Spleen (tissue), 11 donors: ENCODE measurements at regions not wholly inside any gene's neighbourhood (a gene's known extent, or its start where the extent isn't known, plus 50 kb on each side); places are given as distances from the start of the nearest gene placed in this dataset.
"Not testable (repeated sequence)": the region's sequence is repeated elsewhere in the genome, so short reads cannot be mapped to it uniquely, and the experiment has no call there.

Source experiments
- DNase-seq: peaks from one replicate; pipeline ENCODE4 v3.0.0-alpha.2; 2020
- H3K27ac ChIP-seq, 8 donors: fragments of 200-600 bp; sonication (generic) in 7 of 8; 1 replicate in 4 of 8; 2 replicates in 4 of 8; pipeline versions ENCODE4 v1.5.0 to v1.8.0; 2016 to 2021; ENCODE audit warnings: inconsistent platforms in 4 of 8, mild to moderate bottlenecking in 4 of 8, moderate library complexity in 1 of 8
- H3K27me3 ChIP-seq, 7 donors: fragments of 200-600 bp; sonication (generic) in 6 of 7; replicated peaks in 1 of 7; 1 replicate in 4 of 7; 2 replicates in 3 of 7; pipeline versions ENCODE4 v1.5.0 to v1.8.0; 2016 to 2021; ENCODE audit warnings: inconsistent platforms in 3 of 7, mild to moderate bottlenecking in 1 of 7
- H3K36me3 ChIP-seq, 6 donors: fragments of 200-600 bp; sonication (generic) in 5 of 6; 1 replicate in 4 of 6; 2 replicates in 2 of 6; pipeline versions ENCODE4 v1.5.0 to v1.8.0; 2016 to 2021; ENCODE audit warnings: inconsistent platforms in 2 of 6
- H3K4me1 ChIP-seq, 6 donors: fragments of 200-600 bp; sonication (generic) in 5 of 6; 1 replicate in 3 of 6; 2 replicates in 3 of 6; pipeline versions ENCODE4 v1.5.0 to v1.8.0; 2016 to 2021; ENCODE audit warnings: inconsistent platforms in 3 of 6
- H3K4me3 ChIP-seq, 8 donors: fragments of 200-600 bp; sonication (generic) in 7 of 8; 1 replicate in 4 of 8; 2 replicates in 4 of 8; pipeline versions ENCODE4 v1.5.0 to v1.8.0; 2016 to 2021; ENCODE audit warnings: inconsistent platforms in 4 of 8, mild to moderate bottlenecking in 4 of 8, moderate library complexity in 2 of 8
- H3K9me3 ChIP-seq, 8 donors: fragments of 200-600 bp; sonication (generic) in 7 of 8; 1 replicate in 4 of 8; 2 replicates in 4 of 8; pipeline versions ENCODE4 v1.5.0 to v1.8.0; 2016 to 2021; ENCODE audit warnings: inconsistent platforms in 4 of 8
- POLR2A ChIP-seq, 3 donors: fragments of 450-650 bp; IDR thresholded peaks; one replicate each; pipeline ENCODE4 v1.5.1; 2017; ENCODE audit warnings: antibody characterized with exemption in 3 of 3, mild to moderate bottlenecking in 1 of 3
- POLR2AphosphoS5 ChIP-seq, 3 donors: sonication (generic); formaldehyde crosslinking; IDR thresholded peaks; one replicate each; pipeline ENCODE4 v1.5.1; 2017; ENCODE audit warnings: antibody characterized with exemption in 3 of 3
- WGBS, 5 donors: extraction: QIAGEN DNeasy Blood & Tissue Kit in 3 of 5; methylation state at CpG; one replicate each; pipeline versions ENCODE4 v1.1.5 to v1.1.7; 2013 to 2018; 5-methylcytosine and 5-hydroxymethylcytosine counted together
- intact Hi-C: fragments of 100-400 bp; cut with DNase I; formaldehyde crosslinking; loops from one replicate; pipeline ENCODE4 v1.15.0; 2023; ENCODE audit warnings: low total_unique reads
- TF ChIP-seq, protein P1 (sequence below), 11 experiments: fragments of 200-600 bp in 7 of 11; fragments of 450-650 bp in 4 of 11; sonication (generic) in 4 of 11; IDR thresholded peaks in 8 of 11; conservative IDR thresholded peaks in 3 of 11; 1 replicate in 7 of 11; 2 replicates in 4 of 11; pipeline versions ENCODE4 v1.4.0 to v1.8.0; 2016 to 2021; ENCODE audit warnings: antibody characterized with exemption in 11 of 11, inconsistent platforms in 4 of 11, mild to moderate bottlenecking in 1 of 11
- donor health status: healthy with polysubstance abuse.
- donor health status: DM: no; HTN: no; CAD: no; lungs with moderate emphysema.
- donor health status: DM: no; HTN: no; CAD: no.
- donor health status: Bipolar disorder and iron deficiency.
- donor health status: healthy.
- donor health status: DM: no; HTN: no; CAD: no.
- donor health status: DM: yes; HTN: yes; CAD: no.

DNA sequence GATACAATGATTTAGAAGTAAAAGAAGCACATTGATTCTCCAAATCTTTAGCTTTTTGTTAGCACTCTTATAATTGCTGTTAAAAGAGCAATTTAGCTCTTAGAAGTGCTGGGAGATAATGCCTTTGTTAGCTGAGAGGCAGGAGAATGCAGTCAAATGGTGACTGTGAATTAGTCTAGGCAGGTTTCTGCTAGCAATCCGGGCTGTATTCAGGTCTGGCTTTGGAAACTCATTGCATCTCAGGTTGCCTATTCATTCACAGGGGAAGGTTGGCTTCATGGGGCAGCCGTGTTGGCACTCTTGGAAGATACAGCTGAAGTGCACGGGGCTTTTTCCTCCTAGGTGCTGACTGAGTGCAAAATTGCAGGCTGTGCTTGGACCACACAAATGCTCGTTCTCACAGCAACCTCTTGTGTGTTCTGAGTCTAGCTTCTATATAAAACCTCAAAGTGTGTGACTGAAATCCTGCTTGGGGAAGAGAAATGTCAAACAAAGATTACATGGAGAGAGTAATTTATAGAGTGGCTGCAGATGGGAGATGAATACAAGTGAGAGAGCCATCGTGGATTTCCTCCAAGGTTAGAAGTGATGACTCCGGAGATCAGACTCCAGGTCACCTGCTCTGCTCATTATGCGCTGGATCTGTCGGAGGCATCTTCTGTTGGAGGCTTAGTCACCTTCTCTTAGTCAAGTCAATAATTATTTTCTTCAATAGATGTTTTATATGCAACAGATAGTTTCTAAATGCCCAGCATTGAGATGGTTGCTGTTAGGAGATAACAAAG lies 167.8 kb downstream of the PMAIP1 start:
- no peaks in the 10 kb centered on the region for H3K9me3 ChIP-seq
- peaks cover 0 to 2% (median 0%) of the 10 kb centered on the region in 7 donors for H3K27me3 ChIP-seq
- no peak for DNase-seq
- WGBS, 5 donors, result 67 to 79% (median 79%) methylated on average over 8 of the region's 8 CpGs
- H3K4me3 ChIP-seq, result no peak overlapping the region
- H3K27ac ChIP-seq, result no peak overlapping the region
- intact Hi-C loops, result no loop called here
- no peaks in the 10 kb centered on the region for H3K4me1 ChIP-seq
- TF ChIP-seq, protein P1, sequence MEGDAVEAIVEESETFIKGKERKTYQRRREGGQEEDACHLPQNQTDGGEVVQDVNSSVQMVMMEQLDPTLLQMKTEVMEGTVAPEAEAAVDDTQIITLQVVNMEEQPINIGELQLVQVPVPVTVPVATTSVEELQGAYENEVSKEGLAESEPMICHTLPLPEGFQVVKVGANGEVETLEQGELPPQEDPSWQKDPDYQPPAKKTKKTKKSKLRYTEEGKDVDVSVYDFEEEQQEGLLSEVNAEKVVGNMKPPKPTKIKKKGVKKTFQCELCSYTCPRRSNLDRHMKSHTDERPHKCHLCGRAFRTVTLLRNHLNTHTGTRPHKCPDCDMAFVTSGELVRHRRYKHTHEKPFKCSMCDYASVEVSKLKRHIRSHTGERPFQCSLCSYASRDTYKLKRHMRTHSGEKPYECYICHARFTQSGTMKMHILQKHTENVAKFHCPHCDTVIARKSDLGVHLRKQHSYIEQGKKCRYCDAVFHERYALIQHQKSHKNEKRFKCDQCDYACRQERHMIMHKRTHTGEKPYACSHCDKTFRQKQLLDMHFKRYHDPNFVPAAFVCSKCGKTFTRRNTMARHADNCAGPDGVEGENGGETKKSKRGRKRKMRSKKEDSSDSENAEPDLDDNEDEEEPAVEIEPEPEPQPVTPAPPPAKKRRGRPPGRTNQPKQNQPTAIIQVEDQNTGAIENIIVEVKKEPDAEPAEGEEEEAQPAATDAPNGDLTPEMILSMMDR (IDR thresholded peaks at IDR 0.05 in 8 of 11, conservative IDR thresholded peaks at IDR 0.05 in 3 of 11), result no peak
- TF ChIP-seq POLR2A (IDR thresholded peaks at IDR 0.05) (no peak), POLR2AphosphoS5 (IDR thresholded peaks at IDR 0.05) (no peak)
- no peaks in the 10 kb centered on the region for H3K36me3 ChIP-seq

DNA sequence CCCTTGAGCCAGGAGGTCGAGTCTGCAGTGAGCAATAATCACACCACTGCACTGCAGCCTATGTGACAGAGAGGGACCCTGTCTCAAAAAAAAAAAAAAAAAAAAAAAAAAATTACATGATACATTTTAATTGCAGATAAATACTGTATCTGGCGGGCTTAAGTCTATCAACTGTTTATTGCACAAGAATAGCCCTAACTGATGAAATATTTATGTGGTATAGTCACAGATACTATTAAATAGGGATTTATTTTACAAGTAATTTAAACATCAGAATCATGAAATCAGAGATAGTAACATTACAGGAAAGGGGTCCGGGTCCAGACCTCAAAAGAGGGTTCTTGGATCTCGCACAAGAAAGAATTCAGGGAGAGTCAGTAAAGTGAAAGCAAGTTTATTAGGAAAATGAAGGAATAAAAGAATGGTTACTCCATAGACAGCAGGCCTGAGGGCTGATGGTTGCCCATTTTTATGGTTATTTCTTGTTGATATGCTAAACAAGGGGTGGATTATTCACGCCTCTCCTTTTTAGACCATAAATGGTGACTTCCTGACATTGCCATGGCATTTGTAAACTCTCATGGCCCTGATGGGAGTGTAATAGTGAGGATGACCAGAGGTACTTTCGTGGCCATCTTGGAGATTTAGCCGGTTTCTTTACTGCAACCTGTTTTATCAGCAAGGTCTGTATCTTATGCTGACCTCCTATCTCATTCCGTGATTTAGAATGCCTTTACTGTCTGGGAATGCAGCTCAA lies 166.6 kb downstream of the PMAIP1 start:
- no peak overlapping the region for H3K4me3 ChIP-seq
- DNase-seq, result no peak
- H3K36me3 ChIP-seq, result no peaks in the 10 kb centered on the region
- H3K4me1 ChIP-seq, result no peaks in the 10 kb centered on the region
- no peak overlapping the region for H3K27ac ChIP-seq
- peaks cover 0 to 6% (median 0%) of the 10 kb centered on the region in 7 donors for H3K27me3 ChIP-seq
- WGBS, 5 donors, result 63 to 82% (median 74%) methylated on average over 8 of the region's 8 CpGs
- TF ChIP-seq, protein P1 (IDR thresholded peaks at IDR 0.05 in 8 of 11, conservative IDR thresholded peaks at IDR 0.05 in 3 of 11), result no peak
- TF ChIP-seq POLR2A (IDR thresholded peaks at IDR 0.05) (no peak), POLR2AphosphoS5 (IDR thresholded peaks at IDR 0.05) (no peak)
- no peaks in the 10 kb centered on the region for H3K9me3 ChIP-seq
- intact Hi-C loops, result no loop called here

DNA sequence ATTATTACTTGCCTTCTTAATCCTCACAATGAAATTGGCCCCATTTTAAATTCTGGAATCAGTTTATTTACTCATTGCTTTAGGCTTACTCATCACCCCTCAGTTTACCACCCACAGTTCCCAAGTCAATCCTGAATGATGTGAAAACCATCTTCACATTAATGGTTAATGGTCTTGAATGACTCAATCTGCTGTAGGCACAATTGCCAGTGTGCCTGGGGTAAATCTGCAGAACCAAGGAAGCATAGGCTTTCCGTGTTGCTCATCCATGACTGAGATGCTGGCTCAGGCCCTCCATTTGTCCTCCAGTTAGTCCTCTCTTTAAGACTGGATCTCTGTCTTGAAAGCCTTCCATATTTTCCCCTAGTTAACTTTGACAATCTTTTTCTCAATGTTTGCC lies 164.5 kb downstream of the PMAIP1 start:
- DNase-seq, result no peak
- intact Hi-C loops, result no loop called here
- no peaks in the 10 kb centered on the region for H3K36me3 ChIP-seq
- TF ChIP-seq POLR2A (IDR thresholded peaks at IDR 0.05), result no peak
- TF ChIP-seq, protein P1 (IDR thresholded peaks at IDR 0.05 in 8 of 11, conservative IDR thresholded peaks at IDR 0.05 in 3 of 11), result no peak
- TF ChIP-seq POLR2AphosphoS5 (IDR thresholded peaks at IDR 0.05), result no peak
- WGBS, 5 donors, result 82 to 100% (median 88%) methylated on average over 1 of the region's 1 CpG
- peaks cover 0 to 6% (median 0%) of the 10 kb centered on the region in 7 donors for H3K27me3 ChIP-seq
- no peaks in the 10 kb centered on the region for H3K9me3 ChIP-seq
- H3K4me3 ChIP-seq, result no peak overlapping the region
- no peaks in the 10 kb centered on the region for H3K4me1 ChIP-seq
- H3K27ac ChIP-seq, result no peak overlapping the region

DNA sequence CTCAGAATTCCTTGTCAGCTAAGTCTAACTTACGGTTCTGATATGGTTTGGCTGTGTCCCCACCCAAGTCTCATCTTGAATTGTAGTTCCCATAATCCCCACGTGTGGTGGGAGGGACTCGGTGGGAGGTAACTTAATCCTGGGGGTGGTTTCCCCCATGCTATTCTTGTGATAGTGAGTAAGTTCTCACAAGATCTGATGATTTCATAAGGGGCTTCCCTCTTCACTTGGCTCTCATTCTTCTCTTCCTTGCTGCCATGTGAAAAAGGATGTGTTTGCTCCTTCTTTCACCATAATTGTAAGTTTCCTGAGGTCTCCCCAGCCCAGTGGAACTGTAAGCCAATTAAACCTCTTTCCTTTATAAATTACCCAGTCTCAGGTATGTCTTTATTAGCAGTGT lies 163.0 kb downstream of the PMAIP1 start:
- H3K27me3 ChIP-seq, intact Hi-C loops: not testable (repeated sequence)

More for the DNA sequence above, 163.0 kb downstream of the PMAIP1 start:
- H3K9me3 ChIP-seq, DNase-seq, H3K4me3 ChIP-seq, H3K27ac ChIP-seq, H3K4me1 ChIP-seq, H3K36me3 ChIP-seq: not testable (repeated sequence)
- WGBS, 5 donors, result 49 to 65% (median 51%) methylated on average over 3 of the region's 3 CpGs
